HG02938 (cell line): ENCODE measurements at regions not wholly inside any gene's neighbourhood (a gene's known extent, or its start where the extent isn't known, plus 50 kb on each side); places are given as distances from the start of the nearest gene placed in this dataset.

ENCODE experiments used
- ATAC-seq: cut with Tn5 transposase; IDR thresholded peaks from one replicate; pipeline ENCODE4 v1.9.1; 2021; ENCODE audit warnings: mild to moderate bottlenecking, moderate library complexity; ENCODE audit not compliant: unreplicated experiment

DNA sequence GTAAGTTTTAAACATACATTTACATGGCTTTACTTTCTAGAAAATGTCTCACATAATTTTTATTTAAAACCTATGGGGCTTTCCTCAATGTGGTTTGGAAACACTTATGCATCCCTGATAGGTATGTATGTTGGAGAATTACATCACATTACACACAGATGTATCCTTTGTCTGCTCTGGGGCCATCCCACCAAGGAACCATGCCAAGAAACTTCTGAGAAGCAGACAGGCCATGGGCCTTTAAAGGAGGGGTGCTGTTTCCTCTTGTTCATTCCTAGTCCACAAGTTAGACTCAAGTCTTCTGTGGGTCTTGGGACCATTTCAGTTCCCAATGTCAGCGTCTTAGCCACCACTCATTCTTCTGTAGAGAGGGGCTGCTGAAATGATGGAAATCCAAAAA, 162.0 kb upstream of the SETBP1 start:
- no peak for ATAC-seq

DNA sequence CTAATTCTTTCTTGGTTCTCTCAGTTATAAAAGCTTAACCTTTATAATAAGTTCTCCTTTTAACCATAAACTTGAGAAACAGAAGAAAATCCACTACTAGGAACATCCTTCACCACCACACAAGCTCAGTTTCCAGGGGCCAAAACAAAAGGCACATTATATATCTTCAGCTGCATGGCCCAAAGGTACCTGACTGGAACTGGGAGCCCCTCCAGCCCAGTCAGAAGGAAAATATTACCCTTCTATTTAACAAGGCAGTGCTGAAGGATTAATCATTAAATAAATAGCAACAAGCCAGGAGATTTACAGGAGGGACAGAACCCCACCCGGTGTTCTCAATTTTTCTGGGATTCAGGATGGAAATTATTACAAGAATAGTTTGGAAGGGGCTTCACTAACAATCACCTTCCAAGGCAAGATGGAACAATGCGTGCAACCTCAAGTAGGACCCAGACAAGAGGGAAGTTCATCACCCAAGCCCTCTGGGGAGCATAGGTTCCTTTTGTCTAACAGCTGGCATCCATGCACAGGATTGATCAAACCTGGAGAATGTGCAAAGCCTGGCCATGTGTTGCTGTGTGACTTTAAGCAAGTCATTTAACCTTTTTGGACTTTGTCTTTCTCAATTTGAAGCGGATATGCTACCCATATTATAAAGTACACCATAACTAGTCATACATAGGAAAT, 159.6 kb upstream of the SETBP1 start:
- no peak for ATAC-seq

DNA sequence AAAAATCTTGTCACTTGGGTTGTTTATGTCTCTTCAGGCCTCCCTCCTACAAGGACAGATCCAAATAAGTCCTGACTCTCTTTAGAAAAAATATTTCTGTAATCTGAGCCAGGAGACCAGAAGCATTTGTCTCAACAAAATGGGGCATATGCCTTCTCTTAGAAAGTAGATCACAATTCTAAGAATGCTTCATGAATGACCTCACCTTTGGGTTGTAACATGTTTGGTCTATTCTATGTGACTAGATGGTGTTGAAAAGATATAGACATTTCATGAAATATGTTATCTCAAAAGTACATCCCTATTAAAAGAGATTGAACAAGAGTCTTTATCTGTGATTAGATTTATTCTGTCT, 159.0 kb upstream of the SETBP1 start:
- no peak for ATAC-seq

- no peak for ATAC-seq
Observed at GRCh38 chr18:44526705-44527415, 153.8 kb upstream of the SETBP1 start.

DNA sequence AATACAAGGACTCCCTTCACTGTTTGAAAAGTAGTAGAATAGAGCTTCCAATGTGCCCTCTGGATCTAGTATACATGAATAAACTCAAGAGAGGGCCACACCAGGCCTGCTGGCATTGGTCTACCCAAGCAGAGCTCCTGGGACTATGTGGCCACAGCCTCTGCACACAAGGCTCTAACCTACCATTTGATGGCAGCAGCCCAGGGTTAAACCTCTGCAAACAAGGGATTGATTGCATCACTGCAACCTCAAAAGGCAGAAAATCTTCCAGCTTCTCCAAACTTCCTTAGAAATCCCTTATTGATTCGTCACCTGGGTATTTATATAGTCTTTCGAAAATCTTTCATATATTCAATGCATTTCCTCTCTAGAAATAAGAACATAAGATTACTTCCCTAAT, 147.6 kb upstream of the SETBP1 start:
- no peak for ATAC-seq

DNA sequence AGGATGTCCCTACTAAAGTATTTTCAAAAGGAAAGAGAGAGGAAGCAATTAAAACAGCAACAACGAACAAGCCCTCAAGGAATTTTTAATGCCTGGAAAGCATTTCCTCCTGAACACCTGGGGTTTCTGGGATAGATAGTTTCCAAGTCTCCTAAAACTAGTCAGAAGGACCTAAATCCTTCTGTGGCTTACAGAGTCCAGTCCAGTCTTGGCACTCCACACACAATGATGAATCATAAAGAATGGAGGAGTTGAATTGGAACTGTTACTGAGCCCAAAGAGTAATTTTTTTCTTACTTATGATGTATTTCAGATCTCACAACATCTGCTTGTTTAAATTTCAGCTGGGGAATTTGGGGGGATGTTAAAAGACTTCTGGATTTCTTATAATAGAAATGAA, 144.6 kb upstream of the SETBP1 start:
- no peak for ATAC-seq

DNA sequence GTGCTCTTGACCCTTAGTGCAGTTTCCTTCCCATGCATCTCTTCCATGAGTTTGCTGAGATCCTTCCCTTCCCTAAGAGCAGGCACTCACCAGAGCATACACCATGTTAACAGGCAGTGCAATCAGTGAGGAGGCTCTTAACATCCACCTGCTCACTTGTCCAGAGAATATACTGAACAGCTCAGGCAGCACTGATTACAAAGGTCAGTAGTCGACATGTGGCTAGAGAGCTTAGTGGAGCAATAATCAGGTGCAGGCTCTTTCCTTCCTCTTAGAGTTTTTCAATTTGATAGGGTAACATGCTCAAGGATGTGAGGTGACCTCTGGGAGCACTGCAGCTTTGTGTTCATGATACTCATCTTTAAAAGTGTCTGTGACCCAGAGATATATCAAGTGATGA, 144.1 kb upstream of the SETBP1 start:
- ATAC-seq, result no peak

- ATAC-seq, result no peak
Observed at GRCh38 chr18:44537526-44537925, 143.2 kb upstream of the SETBP1 start.

DNA sequence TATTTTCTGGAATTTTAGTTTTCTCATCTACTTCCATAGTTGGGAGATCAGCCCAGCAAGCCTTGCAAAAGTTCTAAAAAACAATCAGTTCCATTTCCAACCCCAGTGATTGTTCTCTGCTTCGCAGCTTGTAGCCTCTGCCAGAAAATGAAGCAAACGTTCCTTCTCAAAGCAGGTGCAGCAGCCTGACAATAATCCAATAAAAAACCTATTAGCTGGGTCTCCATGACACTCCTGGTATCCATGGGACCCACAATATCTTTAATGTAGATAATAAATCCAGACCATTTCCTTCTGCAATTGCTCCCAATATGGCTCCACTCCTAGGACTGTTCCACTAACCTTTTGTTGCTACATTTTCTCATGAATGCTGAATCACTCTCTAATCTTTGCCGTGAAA, 140.8 kb upstream of the SETBP1 start:
- no peak for ATAC-seq

DNA sequence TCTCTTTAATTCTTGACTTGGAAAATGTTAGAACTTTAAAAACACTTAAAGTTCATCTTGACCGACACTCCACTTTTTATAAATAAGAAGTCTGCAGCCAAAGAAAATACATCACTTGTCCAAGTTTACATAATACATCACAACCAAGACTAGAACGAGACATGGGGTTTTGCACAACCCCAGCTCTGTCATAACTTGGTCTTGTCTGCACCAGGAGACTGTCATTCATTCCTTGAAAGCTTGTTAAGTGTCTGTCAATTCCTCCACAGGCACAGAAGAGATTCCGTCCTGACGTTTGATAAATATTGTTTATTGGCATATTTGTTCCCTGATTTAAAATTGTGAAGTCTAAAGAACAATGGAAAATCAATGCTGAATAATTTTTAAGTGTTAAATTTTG, 139.5 kb upstream of the SETBP1 start:
- no peak for ATAC-seq

DNA sequence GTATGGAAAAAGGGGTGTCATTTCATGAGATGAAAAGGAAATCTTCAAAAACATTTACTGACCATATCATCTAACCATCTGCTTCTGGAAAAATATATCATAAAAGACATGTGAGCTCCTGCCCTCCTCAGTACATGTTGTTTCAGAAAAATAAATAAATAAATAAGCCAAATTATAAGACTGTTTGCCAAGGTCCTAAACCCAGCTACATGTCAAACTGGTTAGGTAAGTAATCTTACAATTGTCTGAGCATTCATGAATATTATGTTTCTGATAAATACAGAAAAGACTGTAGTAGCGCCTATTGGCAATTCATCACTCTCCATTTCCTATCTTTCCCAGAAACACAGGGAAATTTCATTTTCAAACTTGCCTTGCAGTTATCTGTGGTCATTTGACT, 138.9 kb upstream of the SETBP1 start:
- ATAC-seq, result no peak

DNA sequence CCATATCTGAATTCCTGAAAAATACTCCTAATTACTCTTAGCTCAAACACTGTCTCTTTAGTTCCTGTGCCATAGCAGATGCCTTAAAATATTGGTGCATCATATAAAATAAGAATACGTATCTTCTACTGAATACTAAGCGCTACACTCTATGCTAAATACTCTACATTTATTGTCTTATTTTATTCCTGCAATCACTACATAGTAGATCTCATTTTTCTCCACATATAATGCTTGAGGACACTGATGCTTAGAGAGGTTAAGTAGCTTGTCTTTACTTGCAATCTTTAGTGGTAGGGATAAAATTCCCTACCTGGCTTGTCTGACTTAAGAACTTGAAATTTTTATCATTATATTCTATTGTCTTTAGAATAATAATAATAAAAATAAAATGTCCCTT, 137.3 kb upstream of the SETBP1 start:
- ATAC-seq, result no peak

DNA sequence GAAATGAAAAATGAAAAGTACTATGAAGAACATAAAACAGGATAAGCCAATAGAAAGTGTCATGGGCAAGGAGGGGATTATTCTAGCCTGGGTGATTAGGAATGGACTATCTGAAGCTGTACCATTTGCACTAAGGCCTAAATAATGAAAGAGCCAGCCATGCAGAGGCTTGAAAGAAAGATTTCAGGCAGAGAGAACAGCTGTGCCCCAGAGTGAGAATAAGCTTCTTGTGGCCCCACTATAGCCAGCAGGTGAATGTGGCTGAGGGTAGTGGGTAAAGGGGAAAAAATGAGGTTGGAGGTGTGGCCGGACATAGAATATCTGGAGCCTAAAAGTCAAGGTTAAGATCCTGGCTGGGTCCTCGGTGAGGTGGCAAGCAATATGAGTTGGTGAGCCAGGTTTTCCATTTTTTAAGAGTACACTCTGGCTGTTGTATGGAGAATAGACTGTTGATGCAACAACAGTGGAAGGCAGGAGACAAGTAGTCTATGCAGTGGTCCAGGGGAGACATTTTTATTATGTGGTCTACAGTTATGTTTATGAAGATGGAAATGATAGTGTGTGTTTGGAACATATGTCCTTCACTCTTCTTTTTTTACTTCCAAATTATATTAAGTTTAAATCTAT, 135.2 kb upstream of the SETBP1 start:
- no peak for ATAC-seq

DNA sequence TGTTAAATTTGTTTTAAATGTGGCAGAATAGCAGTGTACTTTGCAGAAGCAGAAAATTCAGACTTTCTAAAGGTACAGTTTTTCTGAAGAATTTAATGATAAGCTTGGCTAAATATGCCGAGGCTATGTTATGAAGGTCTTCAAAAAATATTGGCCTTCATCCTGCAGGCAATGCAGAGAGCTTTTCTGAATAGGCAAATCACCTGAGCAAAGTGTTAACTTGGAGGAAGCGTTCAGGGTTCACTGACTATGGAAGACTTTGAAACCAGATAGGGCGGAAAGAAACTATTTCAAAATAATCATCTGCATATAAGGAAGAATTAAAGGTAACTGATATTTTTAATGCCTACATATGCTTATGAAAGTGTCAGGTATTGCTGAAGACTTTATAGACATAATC, 133.7 kb upstream of the SETBP1 start:
- no peak for ATAC-seq

GRCh38 chr18:44548291-44549221, 132.1 kb upstream of the SETBP1 start:
- no peak for ATAC-seq

DNA sequence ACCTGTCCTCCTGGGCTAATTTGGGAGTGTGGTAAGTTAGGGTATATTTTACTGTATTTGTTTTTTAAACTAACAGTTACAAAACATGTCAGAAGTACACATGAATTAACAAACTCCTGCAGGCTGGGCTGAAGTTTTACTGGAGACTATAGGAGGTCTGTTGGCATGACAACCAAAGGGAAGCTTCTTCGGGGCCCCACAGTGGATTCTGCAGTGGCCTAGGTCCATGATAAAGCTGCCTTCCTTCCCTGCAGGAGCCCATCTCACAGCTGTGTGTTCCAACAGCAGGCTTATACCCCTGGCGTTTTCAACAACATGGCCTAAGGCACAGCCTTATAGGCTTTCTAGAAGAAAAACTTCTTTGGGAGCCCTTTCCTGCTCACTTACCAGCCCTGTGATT, 128.0 kb upstream of the SETBP1 start:
- ATAC-seq, result no peak

DNA sequence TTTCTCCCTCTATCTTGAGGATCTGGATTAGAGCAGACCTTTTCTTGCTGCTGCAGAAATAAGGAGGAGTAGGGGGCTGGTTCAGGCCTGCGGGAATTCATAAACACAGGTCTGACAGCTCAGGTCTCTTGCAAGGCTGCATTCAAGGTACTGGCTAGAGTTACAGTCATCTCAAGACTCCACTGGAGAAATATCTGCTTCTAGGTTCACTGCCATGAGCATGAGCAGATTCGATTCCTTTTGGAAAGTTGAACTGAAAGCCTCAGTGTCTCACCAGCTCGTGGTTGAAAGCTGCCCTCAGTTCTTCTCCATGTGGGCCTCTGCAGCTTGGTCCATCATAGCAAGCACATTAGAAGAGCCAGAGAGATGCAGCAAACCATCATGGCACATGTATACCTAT, 124.4 kb upstream of the SETBP1 start:
- ATAC-seq, result peak; percentile 58

DNA sequence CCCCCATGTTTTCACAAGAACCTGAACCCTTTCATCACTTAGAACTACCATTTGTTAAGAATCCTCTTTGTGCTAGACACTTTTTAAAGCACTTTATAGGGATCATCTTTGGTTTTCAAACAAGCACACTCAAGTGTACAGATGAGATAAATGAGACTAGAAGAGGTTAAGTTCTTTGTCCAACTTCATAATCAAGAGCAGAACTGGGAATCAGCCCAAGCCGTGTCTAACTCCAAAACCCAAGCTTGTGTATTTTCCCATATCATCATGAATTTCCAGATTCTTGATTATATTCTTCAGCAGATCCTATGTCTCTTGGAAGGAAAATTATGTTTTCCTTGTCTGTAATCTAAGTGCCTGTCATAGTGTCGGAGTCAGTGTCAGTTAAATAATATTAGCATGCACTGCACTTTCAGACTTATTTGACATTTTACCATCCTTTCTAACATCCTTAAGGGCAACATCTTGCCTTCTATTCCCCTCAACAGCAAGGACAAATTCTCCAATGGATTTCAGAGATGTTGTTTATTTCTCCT, 123.0 kb upstream of the SETBP1 start:
- ATAC-seq, result no peak

GRCh38 chr18:44558767-44559166, 121.9 kb upstream of the SETBP1 start:
- ATAC-seq, result no peak

DNA sequence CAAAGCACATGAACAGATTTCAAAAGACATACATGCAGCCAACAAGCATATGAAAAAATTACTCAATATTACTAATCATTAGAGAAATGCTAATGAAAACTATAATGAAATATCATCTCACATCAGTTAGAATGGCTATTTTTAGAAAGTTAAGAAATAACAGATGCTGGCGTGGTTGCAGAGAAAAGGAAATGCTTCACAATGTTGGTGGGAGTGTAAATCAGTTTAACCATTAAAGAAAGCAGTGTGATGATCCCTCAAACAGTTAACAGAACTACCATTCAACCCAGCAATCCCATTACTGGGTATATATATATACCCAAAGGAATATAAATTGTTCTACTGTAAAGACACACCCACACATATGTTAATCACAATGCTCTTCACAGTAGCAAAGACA, 117.7 kb upstream of the SETBP1 start:
- ATAC-seq, result no peak

GRCh38 chr18:44564922-44565321, 115.8 kb upstream of the SETBP1 start:
- ATAC-seq, result no peak
